HG03378 (cell line): ENCODE measurements at regions not wholly inside any gene's neighbourhood (a gene's known extent, or its start where the extent isn't known, plus 50 kb on each side); places are given as distances from the start of the nearest gene placed in this dataset.
"Not testable (repeated sequence)": the region's sequence is repeated elsewhere in the genome, so short reads cannot be mapped to it uniquely, and the experiment has no call there.

Experiments used
- ATAC-seq: cut with Tn5 transposase; IDR thresholded peaks from one replicate; pipeline ENCODE4 v1.9.1; 2021; ENCODE audit warnings: mild to moderate bottlenecking, moderate library complexity; ENCODE audit not compliant: unreplicated experiment

GRCh38 chr1:88549536-88549935 is 134.5 kb upstream of the PKN2 start:
- ATAC-seq = no peak

GRCh38 chr1:88552226-88552625 is 131.8 kb upstream of the PKN2 start:
- no peak for ATAC-seq

- no peak for ATAC-seq
These were observed 127.1 kb upstream of the PKN2 start for GRCh38 chr1:88557014-88557413.

GRCh38 chr1:88560621-88561020 is 123.5 kb upstream of the PKN2 start:
- no peak for ATAC-seq

GRCh38 chr1:88562991-88563390 is 121.1 kb upstream of the PKN2 start:
- ATAC-seq = no peak

- ATAC-seq = no peak
These were observed 117.3 kb upstream of the PKN2 start for GRCh38 chr1:88566615-88567387.

GRCh38 chr1:88571506-88571905 is 112.6 kb upstream of the PKN2 start:
- no peak for ATAC-seq

GRCh38 chr1:88579598-88579997 is 104.5 kb upstream of the PKN2 start:
- ATAC-seq = no peak

GRCh38 chr1:88581703-88582102 is 102.4 kb upstream of the PKN2 start:
- ATAC-seq = no peak

- ATAC-seq = no peak
These were observed 90.7 kb upstream of the PKN2 start for GRCh38 chr1:88593358-88593757.

- peak; percentile 64 for ATAC-seq
These were observed 88.6 kb upstream of the PKN2 start for GRCh38 chr1:88595355-88596002.

- not testable (repeated sequence) for ATAC-seq
These were observed 86.1 kb upstream of the PKN2 start for GRCh38 chr1:88597973-88598372.

GRCh38 chr1:88608139-88608943 is 75.7 kb upstream of the PKN2 start:
- ATAC-seq = no peak

GRCh38 chr1:88609051-88609450 is 75.0 kb upstream of the PKN2 start:
- no peak for ATAC-seq

GRCh38 chr1:88610687-88611086 is 73.4 kb upstream of the PKN2 start:
- ATAC-seq = no peak

GRCh38 chr1:88612292-88612691 is 71.8 kb upstream of the PKN2 start:
- no peak for ATAC-seq

- no peak for ATAC-seq
These were observed 71.3 kb upstream of the PKN2 start for GRCh38 chr1:88612773-88613172.

GRCh38 chr1:88618331-88618730 is 65.7 kb upstream of the PKN2 start:
- ATAC-seq = no peak

- ATAC-seq = not testable (repeated sequence)
These were observed 61.0 kb upstream of the PKN2 start for GRCh38 chr1:88623101-88623500.
